HG02840 (cell line): ENCODE measurements at regions not wholly inside any gene's neighbourhood (a gene's known extent, or its start where the extent isn't known, plus 50 kb on each side); places are given as distances from the start of the nearest gene placed in this dataset.
"Not testable (repeated sequence)": the region's sequence is repeated elsewhere in the genome, so short reads cannot be mapped to it uniquely, and the experiment has no call there.

Source experiments
- ATAC-seq: cut with Tn5 transposase; IDR thresholded peaks from one replicate; pipeline ENCODE4 v1.9.1; 2021; ENCODE audit warnings: mild to moderate bottlenecking, moderate library complexity, moderate number of reproducible peaks; ENCODE audit not compliant: unreplicated experiment, low FRiP score

DNA sequence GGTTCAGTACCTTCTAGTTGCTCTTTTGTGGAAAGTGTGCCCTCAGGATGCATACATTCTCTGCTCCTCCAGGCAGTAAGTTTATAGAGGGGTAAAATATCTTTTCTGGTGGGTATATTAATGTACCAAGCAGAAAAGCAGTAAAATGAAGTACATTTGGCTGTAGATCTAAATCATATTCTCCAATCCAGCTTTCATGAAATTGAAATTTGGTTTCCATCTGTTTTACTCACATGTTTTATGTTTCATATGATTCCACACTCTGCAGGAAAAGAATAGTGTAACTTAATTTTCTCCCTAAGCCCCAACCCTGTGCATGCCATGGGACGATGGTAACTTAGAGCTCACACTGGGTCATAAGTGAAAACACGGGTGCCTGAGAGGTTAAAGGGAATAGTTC lies 172.3 kb downstream of the AKAIN1 start:
- ATAC-seq, result no peak

DNA sequence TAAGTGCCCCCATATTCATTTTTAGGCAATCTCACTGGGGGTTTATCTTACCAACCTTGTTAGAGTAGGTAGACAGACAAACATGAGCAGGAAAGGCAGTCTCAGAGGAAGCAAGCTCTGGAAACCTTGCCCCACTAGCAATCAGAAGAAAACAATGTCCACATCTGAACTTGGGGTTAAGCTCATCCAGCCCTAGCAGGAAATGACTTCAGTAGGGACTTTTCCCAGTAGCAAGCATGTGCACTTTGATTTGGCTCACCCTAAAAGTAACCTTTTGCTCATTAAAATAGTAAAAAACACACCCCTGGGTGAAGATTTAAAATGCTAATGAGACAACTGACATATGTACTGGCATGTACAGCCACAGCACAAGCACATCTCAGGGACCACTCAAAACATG lies 175.5 kb downstream of the AKAIN1 start:
- no peak for ATAC-seq

DNA sequence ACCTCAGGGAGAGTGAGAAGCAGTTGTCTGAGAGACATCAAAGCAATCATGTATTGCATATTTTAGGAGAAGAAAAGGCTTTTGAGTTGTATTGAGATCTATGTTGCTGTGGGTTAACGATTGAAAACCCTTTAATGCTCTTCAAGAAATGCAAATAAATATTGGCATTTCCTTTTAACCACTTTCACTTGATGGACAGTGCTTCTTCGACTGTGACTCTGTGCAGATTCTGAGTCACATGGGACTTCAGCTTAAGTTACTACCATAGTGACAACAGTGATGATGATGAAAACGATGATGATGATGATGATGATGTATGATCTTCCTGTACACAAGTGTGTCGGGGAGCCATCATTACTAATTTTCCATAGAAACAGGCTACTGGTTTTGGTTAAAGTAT lies 181.8 kb downstream of the AKAIN1 start:
- ATAC-seq, result no peak

DNA sequence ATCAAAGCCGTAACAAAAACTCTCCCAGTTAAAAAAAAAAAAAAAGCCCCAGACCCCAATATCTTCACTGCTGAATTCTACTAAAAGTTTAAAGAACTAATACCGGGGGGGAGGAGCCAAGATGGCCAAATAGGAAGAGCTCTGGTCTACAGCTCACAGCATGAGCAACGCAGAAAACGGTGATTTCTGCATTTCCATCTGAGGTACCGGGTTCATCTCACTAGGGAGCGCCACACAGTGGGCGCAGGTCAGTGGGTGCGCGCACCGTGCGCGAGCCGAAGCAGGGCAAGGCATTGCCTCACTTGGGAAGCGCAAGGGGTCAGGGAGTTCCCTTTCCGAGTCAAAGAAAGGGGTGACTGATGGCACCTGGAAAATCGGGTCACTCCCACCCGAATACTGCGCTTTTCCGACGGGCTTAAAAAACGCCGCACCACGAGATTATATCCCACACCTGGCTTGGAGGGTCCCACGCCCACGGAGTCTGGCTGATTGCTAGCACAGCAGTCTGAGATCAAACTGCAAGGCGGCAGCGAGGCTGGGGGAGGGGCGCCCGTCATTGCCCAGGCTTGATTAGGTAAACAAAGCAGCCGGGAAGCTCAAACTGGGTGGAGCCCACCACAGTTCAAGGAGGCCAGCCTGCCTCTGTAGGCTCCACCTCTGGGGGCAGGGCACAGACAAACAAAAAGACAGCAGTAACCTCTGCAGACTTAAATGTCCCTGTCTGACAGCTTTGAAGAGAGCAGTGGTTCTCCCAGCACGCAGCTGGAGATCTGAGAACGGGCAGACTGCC lies 192.8 kb downstream of the AKAIN1 start:
- ATAC-seq, result not testable (repeated sequence)

DNA sequence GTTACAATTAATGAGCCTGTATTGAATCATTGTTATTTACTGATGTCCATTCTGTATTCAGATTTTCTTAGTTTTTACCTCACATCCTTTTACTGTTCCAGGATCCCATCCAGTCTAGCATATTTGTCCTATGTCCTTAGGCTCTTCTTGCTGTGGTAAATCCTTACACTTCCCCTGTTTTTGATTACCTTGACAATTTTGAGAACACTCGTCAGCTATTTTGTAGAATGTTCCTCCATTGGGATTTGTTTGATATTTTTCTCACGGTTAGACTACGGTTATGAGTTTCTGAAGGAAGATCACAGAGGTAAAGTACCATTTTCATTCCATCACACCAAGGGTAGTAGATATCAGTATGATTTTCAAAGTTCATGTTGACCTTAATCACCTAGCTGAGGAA lies 202.3 kb downstream of the AKAIN1 start:
- ATAC-seq, result no peak

DNA sequence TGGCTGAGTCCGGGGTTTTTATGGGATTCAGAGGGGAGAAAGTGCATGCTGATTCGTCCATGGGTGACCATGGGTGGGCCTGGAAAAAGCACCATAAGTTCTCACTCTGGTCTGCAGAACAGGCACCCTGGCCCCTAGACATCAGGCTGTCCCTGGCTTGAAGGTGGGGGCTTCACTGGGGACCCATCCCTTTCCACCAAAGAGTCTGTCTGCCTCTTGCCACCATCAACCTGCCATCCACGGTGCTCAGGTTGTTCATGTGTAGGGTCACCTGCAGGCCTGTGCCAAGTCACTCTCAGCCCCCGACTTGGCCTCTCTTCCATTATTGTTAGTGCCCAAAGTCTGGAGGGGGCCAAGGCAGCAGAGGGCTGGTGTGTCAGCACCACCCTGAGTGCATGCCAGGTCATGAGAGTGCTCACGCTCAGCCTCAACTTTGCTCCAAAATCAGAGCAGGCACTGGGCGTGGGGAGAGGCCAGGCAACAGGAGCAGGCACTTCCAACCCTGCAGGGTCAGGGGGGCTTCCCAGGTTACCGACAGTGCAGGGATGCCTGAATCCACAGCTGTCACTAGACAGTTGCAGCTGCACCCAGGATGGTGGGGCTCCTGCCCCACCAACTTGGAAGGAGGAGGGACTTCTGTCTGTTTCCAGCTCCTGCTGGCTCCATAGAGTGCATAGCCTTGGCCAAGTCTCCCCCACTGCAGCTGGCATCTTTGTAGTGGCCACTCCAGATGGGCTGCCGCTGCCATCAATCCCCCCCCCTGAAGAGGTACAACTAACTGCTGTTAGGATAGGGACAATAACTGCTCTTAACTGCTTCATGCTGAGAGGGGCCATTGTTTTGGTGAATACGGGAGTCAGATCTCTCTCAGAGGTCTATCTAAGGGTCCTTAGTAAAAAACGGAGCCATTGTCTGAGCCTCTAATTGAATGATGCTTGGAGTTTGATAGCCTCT lies 209.3 kb downstream of the AKAIN1 start:
- no peak for ATAC-seq

DNA sequence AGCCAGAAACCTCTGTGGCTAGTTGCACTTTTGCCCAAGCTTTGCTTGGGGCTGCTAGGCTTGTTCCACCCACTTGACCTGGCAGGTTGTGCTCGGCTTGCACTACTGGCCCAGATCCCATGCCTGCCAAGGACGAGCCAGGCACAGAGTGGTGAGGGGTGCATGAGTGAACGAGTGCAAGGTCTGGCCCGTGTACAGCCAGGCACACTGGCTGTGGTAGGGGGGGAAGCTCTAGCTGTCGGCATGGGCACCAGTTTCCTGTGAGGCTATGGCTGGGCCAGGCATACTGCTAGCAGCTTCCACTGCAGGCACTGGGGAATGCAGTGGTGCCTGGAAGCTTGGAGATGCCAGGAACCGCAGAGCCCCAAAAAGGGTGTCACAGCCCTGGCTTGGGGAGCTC lies 210.4 kb downstream of the AKAIN1 start:
- ATAC-seq, result no peak

DNA sequence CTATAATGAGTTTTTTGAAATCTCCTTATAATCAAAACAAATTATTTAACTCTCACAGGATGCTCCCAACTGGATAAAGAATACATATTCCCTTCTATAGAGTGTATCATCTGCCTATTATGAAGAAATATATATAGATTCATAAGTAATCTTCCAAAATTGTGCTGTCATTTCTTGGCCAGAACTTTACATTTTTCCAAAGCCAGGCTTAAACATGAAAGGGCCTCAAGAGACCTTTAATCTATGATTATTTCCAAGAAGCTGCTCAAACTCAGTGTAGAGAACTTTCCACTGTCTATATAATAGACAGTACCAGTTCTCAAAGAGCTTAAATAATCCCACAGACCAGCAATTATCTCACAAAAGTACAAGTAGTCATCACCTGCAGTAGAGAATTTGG lies 211.0 kb downstream of the AKAIN1 start:
- no peak for ATAC-seq

DNA sequence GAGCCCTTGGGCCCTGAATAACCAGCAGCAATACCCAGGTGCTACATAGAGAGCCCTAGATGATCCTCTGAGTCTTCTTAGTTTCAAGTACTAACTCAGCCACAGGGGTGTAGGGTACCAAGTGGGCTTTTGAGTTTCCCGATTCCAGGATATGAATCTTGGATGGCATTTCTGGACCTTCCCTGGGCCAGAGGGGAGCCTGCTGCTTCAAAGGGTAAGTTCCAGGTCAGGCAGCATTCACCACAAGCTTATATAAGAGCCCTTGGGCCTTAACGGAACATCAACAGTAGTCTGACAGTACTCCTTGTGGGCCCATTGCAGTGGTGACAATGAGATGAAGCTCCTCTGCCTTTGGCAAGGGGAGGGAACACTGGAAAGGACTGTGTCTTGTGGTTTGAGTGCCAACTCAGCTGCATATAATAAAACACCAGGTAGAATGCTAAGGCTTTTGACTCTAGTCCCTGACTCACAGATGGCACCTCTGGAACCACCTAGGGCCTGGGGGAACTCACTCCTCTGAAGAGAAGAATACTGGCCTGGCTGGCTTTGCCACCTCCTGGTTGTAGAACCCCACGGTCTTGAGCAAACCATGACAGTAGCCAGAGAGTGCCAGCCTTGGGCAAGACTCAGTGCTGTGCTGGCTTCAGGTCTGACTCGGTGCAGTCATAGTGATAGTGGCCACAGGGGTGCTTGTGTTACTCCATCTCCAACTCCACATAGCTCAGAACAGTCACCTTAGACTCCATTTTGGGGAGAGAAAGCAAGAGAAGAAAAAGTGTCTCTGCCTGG lies 235.7 kb downstream of the AKAIN1 start:
- no peak for ATAC-seq

DNA sequence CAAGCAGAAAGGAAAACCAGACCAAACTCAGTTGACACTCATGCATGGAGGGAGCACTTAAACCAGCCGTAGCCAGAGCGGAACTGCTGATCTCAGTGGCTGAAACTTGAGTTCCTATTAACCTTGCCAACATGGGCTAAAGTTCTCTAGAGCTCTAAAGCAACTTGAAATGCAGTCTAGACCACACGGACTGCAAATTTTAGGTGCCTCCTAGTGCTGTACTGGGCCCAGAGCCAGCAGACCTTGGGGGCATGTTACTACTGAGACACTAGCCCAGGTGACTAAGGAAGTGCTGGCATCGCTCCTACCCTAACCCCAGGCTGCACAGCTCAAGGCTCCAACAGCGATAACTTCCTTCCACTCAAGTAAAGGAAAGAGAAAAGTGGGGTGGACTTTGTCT lies 236.5 kb downstream of the AKAIN1 start:
- no peak for ATAC-seq

DNA sequence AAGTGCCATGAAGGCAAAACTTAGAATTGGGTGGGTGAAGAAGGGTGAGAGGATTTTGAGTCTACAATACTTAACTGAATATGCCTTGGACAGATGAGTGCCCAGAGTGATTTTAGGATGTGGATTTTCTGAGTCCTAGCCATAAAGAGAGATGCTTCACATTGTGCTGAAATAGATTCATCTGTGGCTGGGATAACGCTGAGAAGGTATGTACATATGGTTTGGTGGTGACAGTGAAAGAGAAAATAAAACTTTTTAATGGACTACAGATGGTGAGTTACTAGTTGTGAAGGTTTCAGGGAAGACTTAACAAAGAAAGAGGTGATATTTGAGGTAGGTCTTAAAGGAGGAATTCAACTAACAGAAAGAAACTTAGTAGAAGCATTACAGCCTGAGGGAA lies 265.8 kb downstream of the AKAIN1 start:
- no peak for ATAC-seq

DNA sequence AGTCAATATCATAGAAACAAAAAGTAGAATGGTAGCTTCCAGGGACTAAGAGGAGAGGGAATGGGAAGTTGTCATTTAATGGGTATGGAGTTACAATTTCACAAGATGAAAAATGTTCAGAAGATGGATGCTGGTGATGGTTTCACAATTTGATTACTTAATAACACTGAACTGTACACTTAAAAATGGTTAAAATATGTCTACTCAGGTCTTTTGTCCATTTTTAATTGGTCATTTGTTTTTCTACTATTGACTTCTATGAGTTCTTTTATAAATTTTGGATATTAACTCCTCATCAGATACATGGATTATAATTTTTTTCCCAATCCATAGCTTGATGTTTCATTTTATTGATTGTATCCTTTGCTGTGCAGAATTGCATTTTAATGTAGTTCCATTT lies 275.5 kb downstream of the AKAIN1 start:
- no peak for ATAC-seq

DNA sequence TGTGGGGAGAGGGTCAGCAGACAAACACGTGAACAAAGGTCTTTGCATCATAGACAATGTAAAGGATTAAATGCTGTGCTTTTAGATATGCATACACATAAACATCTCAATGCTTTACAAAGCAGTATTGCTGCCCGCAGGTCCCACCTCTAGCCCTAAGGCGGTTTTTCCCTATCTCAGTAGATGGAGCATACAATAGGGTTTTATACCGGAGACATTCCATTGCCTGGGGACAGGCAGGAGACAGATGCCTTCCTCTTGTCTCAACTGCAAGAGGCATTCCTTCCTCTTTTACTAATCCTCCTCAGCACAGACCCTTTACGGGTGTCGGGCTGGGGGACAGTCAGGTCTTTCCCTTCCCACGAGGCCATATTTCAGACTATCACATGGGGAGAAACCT lies 279.5 kb downstream of the AKAIN1 start:
- not testable (repeated sequence) for ATAC-seq

DNA sequence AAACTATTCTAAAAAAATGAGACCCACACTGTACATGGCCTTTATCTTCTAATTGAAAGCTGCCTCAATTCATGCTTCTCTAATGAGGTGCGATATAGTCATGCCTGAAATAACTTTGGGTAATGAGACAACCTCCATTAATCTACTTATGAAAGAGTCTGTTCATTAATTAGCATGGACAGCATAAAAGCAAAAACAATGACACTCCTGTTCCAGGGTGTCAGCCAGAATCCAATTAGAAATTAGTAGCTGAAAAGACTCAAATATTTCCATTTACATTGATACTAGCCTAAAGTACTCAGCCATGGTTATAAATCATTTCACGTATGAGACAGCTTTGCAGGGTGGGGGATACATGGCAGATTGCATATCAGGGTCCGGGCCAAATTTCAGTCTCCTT lies 288.7 kb downstream of the AKAIN1 start:
- no peak for ATAC-seq

DNA sequence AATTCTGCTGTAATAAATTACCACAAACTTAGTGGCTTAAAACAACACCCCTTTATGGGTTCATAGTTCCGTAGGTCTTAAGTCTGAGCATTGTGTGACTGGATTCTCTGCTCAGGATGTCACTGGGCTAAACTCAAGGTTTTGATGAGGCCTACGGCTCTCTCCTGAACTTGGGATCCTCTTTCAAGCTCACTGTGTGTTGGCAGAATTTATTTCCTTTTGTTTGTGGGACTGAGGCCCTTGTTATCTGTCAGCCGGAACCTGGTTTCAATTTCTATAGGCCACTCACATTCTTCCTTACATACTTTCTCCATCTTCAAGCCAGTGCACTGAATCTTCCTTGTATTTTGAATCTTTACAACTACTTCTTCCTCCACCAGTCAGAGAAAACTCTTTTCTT lies 290.2 kb downstream of the AKAIN1 start:
- no peak for ATAC-seq

DNA sequence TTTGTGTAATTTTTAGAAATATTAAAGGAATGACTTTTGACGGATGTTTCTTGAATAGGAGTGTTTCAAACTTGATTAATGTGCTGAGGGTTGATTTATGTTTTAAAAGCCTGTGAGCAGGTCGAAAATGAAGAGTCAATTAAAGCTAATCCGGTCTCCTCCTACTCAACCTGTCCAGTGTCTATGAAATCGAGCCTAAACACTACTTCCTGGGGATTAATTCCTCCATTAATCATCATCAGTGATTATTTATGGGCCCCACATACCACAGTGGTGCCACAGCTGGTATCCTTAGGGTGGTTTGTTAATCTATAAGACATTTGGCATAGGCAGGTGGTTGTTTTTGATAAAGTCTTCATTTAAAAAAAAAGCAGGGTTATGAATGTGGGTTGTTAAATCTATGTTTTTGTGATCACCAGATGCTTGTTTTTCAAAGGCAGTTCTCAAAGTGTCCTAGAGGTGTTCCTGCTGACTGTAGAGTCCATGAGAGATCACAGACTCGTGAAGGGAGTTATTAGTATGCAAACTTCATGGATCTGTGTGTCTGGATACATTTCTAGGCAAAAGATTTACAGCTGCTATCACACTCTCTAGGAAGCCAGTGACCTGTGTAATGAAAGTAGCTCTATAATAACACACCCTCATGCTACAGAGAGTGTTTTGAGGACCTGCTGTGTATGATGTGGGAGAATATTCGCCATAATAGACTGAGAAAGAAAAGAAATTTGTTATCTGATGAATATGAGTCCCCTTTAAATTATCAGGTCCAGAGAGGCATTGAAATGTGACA lies 308.6 kb downstream of the AKAIN1 start:
- no peak for ATAC-seq

DNA sequence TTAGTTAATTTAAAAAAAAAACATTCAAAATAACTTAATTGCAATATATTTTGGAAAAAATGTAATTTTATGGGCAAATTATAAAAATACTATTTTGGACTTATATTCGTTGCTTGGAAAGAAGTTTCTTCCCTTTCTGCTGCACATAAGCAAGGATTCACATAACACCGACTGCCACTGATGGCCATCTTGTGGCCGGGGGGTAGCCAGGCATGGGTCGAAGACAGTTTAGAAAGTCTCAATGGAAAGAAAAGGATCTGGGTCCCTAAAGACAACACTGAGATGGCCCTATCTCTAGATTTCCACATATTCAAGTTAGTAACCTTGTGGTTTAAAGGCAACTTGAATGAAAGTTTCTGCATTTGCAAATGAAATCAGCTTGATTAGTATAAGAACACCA lies 318.6 kb downstream of the AKAIN1 start:
- no peak for ATAC-seq

DNA sequence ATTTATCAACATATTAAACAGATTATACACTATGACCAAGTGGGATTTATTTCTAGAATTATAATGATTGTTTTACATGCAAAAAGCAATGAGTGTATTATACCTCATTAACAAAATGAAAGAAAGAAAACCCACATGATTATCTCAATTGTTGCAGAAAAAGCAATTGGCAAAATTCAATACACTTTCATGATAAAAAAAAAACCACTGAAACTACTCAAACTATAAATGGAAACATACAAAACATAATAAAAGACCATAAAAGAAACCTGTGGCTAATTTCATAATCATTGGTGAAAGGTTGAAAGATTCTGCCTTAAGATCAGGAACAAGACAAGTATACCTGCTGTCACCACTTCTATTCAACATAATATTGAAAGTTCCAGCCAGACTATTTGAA lies 325.9 kb downstream of the AKAIN1 start:
- ATAC-seq, result no peak

DNA sequence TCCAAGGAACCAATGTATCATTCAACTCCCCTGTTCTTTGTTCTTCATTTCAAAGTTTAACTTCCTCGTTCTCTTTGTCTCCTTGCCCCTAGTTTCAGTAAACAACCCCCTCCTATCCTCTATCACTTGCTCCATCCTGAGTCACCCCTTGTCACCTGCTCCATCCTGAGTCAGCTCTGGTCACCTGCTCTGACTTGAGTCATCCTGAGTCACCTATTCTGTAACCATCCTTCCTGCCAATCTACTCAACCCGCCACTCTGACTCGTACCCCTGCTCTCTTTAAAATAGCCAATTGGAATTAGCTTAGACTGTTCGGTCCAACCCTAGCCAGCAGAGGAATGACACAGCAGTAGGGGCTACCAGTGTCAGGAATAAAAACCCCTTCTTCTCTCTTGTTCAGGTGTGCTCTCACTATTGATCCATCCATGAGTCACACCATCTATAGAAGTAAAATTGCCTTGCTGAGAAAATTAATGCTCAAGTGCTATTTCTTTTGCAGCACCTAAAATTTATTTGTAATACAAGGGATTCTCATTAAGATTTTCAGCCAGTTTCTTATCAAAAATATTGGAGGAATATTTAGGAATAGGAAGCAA lies 326.8 kb downstream of the AKAIN1 start:
- ATAC-seq, result no peak

DNA sequence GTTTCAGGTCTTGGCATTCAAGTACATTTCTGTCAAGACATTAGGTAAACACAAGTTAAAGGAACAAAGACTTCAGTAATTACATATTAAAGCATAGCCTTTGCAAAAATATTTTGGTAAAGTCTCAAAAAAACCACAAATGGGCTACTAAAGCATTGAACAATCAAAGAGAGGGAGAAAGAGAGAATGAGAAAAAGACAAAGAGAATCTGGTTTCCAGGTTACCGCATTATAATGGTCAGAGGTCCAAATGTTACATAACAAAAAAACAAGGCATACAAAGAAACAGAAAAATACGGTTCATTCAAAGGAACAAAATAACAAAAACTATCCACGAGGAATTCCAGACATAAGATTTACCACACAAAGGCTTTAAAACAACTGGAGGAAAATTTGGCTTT lies 327.9 kb downstream of the AKAIN1 start:
- ATAC-seq, result no peak
